ENCODE measurements at regions not wholly inside any gene's neighbourhood (a gene's known extent, or its start where the extent isn't known, plus 50 kb on each side); places are given as distances from the start of the nearest gene placed in this dataset.
"Not testable (repeated sequence)": the region's sequence is repeated elsewhere in the genome, so short reads cannot be mapped to it uniquely, and the experiment has no call there.

DNA sequence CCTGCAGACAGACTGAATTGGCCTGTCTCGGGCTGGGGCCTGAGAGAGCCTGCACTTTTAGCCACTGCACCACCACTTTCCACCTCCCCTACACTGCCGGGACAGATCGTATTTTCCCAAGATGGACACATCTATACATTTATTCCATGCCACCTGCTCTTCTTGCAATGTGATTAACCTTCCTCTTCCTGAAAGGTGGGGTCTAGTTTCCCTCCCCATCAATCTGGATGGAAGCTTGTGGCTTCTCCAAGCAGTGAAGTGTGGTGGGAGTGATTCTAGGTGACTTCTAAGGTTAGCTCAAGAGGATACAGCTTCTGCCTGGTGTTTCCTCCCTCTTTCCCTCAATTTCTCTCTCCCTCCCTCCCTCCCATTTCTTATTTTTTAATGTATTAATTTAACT lies 143.7 kb downstream of the GPCPD1 start:
- peaks cover 0 to 34% (median 12%) of the 10 kb centered on the region in 7 donors for H3K27me3 ChIP-seq
- intact Hi-C loops (cut with DNase I): no loop called here
- no peaks in the 10 kb centered on the region for H3K9me3 ChIP-seq
- no peak for DNase-seq
- no peak for ATAC-seq
- no peaks in the 10 kb centered on the region for H3K36me3 ChIP-seq
- no peak for TF ChIP-seq CTCF (IDR thresholded peaks at IDR 0.05)
- no peak overlapping the region for H3K4me3 ChIP-seq
- 73 to 84% methylated on average over 3 of the region's 3 CpGs for WGBS, 2 donors
- no peak overlapping the region for H3K27ac ChIP-seq
- no peaks in the 10 kb centered on the region for H3K4me1 ChIP-seq

- 81 to 84% methylated on average over 5 of the region's 5 CpGs for whole genome bisulfite sequencing, 2 donors
- intact Hi-C loops (cut with DNase I): no loop called here
- DNase-seq: no peak
These were observed 145.2 kb downstream of the GPCPD1 start for GRCh38 chr20:5465604-5465927.

GRCh38 chr20:5464901-5465603 lies 145.8 kb downstream of the GPCPD1 start:
- ATAC-seq (peak in 1 of 8 donors; percentile 22), DNase-seq (no peak)
- Histone ChIP-seq H3K36me3 (no peaks in the 10 kb centered on the region), H3K27ac (no peak overlapping the region), H3K9me3 (peaks cover 0 to 14% (median 0%) of the 10 kb centered on the region in 11 donors), H3K27me3 (peaks cover 0 to 34% (median 12%) of the 10 kb centered on the region in 7 donors), H3K4me1 (no peaks in the 10 kb centered on the region), H3K4me3 (no peak overlapping the region)
- 71 to 72% methylated on average over 23 of the region's 23 CpGs for WGBS, 2 donors
- intact Hi-C loops (cut with DNase I): no loop called here
- TF ChIP-seq CTCF (IDR thresholded peaks at IDR 0.05): no peak

More at GRCh38 chr20:5465604-5465927, 145.2 kb downstream of the GPCPD1 start:
- no peak for TF ChIP-seq CTCF (IDR thresholded peaks at IDR 0.05)
- H3K4me1 ChIP-seq: no peaks in the 10 kb centered on the region
- H3K9me3 ChIP-seq: peaks cover 0 to 9% (median 0%) of the 10 kb centered on the region in 11 donors
- no peak overlapping the region for H3K27ac ChIP-seq
- peaks cover 0 to 34% (median 12%) of the 10 kb centered on the region in 7 donors for H3K27me3 ChIP-seq
- H3K4me3 ChIP-seq: no peak overlapping the region
- no peak for ATAC-seq
- H3K36me3 ChIP-seq: no peaks in the 10 kb centered on the region

GRCh38 chr20:5463007-5463686 lies 146.4 kb upstream of the PROKR2 start:
- Histone ChIP-seq H3K36me3 (no peaks in the 10 kb centered on the region), H3K4me1 (no peaks in the 10 kb centered on the region), H3K27me3 (peaks cover 0 to 34% (median 12%) of the 10 kb centered on the region in 7 donors), H3K9me3 (peaks cover 0 to 33% (median 0%) of the 10 kb centered on the region in 11 donors), H3K27ac (no peak overlapping the region), H3K4me3 (no peak overlapping the region)
- no peak for TF ChIP-seq CTCF (IDR thresholded peaks at IDR 0.05)
- WGBS, 2 donors: 55 to 62% methylated on average over 8 of the region's 8 CpGs
- ATAC-seq (no peak), DNase-seq (no peak)
- intact Hi-C loops (cut with DNase I): no loop called here

DNA sequence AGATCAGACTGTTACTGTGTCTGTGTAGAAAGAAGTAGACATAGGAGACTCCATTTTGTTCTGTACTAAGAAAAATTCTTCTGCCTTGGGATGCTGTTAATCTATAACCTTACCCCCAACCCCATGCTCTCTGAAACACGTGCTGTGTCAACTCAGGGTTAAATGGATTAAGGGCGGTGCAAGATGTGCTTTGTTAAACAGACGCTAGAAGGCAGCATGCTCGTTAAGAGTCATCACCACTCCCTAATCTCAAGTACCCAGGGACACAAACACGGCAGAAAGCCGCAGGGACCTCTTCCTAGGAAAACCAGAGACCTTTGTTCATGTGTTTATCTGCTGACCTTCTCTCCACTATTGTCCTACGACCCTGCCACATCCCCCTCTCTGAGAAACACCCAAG lies 137.0 kb upstream of the PROKR2 start:
- ATAC-seq; H3K36me3 ChIP-seq; intact Hi-C loops (cut with DNase I); DNase-seq; H3K27ac ChIP-seq; H3K27me3 ChIP-seq; H3K4me3 ChIP-seq; H3K9me3 ChIP-seq; H3K4me1 ChIP-seq: not testable (repeated sequence)
- WGBS, 2 donors: 32 to 47% methylated on average over 7 of the region's 7 CpGs

GRCh38 chr20:5453316-5453715 lies 136.6 kb upstream of the PROKR2 start:
- H3K4me1 ChIP-seq; H3K4me3 ChIP-seq; H3K9me3 ChIP-seq; H3K27ac ChIP-seq; H3K27me3 ChIP-seq; DNase-seq; H3K36me3 ChIP-seq; intact Hi-C loops (cut with DNase I); ATAC-seq: not testable (repeated sequence)
- WGBS, 2 donors: 96 to 97% methylated on average over 28 to 37 of the region's 38 CpGs

GRCh38 chr20:5452691-5453090 lies 135.9 kb upstream of the PROKR2 start:
- H3K4me1 ChIP-seq; H3K27me3 ChIP-seq; DNase-seq; intact Hi-C loops (cut with DNase I); H3K9me3 ChIP-seq; H3K27ac ChIP-seq; H3K36me3 ChIP-seq; H3K4me3 ChIP-seq; ATAC-seq: not testable (repeated sequence)
- WGBS, 2 donors: 96% methylated on average over 17 to 26 of the region's 30 CpGs
